OCI-LY1 (cell line): ENCODE measurements at regions not wholly inside any gene's neighbourhood (a gene's known extent, or its start where the extent isn't known, plus 50 kb on each side); places are given as distances from the start of the nearest gene placed in this dataset.

Experiments used
- EZH2 ChIP-seq: fragments of 200-600 bp; sonication (generic), shearing (Covaris generic); IDR thresholded peaks from 2 replicates; pipeline ENCODE4 v1.8.0; 2017; ENCODE audit warnings: borderline replicate concordance, mixed run types, mild to moderate bottlenecking, antibody characterized with exemption, low read length, moderate library complexity, mixed read lengths
- TF ChIP-seq, protein P1 (sequence below): fragments of 200-600 bp; sonication (generic), shearing (Covaris generic); IDR thresholded peaks from 2 replicates; pipeline ENCODE4 v1.5.1; 2017; ENCODE audit warnings: mild to moderate bottlenecking, antibody characterized with exemption, low read length, moderate library complexity, mixed read lengths

DNA sequence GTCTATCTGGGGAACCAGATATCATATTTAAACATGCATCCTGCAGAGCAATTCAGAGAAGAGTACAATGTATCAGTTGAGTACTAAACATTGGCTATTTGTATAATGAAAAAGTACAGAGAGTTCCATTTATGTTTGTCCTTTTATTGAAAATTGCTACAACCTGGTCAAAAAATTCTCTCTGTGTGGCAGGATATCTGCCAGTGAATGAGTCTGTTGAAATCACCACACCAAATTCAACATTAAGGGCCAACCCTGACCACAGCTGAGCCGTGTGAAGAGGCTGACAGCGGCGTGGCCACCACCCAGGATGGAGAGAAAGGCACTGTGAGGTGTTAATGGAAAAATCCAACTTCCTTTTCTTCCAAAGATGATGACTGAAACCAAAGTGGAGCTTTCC lies 422.7 kb upstream of the PIK3R1 start:
- TF ChIP-seq, protein P1, sequence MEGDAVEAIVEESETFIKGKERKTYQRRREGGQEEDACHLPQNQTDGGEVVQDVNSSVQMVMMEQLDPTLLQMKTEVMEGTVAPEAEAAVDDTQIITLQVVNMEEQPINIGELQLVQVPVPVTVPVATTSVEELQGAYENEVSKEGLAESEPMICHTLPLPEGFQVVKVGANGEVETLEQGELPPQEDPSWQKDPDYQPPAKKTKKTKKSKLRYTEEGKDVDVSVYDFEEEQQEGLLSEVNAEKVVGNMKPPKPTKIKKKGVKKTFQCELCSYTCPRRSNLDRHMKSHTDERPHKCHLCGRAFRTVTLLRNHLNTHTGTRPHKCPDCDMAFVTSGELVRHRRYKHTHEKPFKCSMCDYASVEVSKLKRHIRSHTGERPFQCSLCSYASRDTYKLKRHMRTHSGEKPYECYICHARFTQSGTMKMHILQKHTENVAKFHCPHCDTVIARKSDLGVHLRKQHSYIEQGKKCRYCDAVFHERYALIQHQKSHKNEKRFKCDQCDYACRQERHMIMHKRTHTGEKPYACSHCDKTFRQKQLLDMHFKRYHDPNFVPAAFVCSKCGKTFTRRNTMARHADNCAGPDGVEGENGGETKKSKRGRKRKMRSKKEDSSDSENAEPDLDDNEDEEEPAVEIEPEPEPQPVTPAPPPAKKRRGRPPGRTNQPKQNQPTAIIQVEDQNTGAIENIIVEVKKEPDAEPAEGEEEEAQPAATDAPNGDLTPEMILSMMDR, result no peak
- TF ChIP-seq EZH2, result no peak
